NOMO-1 treated with dmso at 0.1 percent for 144 hours (cell line): ENCODE measurements at regions not wholly inside any gene's neighbourhood (a gene's known extent, or its start where the extent isn't known, plus 50 kb on each side); places are given as distances from the start of the nearest gene placed in this dataset.
"Not testable (repeated sequence)": the region's sequence is repeated elsewhere in the genome, so short reads cannot be mapped to it uniquely, and the experiment has no call there.

Experiments
- DNase-seq: peaks from one replicate; lab custom pipeline; 2025; ENCODE audit not compliant: unreplicated experiment; lab: John Stamatoyannopoulos, UW

DNA sequence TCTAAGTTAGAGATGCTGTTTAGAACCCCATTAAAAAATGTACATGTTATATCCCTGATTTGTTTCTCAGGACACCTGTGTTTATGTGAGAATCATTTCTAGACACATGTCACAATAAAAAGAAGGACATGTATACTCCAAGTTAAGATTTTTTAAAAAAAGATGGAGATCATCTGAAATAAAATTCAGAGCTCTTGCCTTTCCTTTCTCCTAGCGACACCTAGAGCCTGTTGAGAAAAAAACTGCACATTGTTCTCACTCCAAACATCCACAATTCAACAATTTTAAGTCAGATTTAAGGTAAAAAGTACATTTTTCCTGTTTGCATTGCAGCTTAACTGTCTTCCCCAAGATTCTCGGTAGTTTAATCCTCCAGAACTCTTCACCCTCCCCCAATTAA, 171.8 kb downstream of the ATP6V0E2 start:
- not testable (repeated sequence) for DNase-seq

DNA sequence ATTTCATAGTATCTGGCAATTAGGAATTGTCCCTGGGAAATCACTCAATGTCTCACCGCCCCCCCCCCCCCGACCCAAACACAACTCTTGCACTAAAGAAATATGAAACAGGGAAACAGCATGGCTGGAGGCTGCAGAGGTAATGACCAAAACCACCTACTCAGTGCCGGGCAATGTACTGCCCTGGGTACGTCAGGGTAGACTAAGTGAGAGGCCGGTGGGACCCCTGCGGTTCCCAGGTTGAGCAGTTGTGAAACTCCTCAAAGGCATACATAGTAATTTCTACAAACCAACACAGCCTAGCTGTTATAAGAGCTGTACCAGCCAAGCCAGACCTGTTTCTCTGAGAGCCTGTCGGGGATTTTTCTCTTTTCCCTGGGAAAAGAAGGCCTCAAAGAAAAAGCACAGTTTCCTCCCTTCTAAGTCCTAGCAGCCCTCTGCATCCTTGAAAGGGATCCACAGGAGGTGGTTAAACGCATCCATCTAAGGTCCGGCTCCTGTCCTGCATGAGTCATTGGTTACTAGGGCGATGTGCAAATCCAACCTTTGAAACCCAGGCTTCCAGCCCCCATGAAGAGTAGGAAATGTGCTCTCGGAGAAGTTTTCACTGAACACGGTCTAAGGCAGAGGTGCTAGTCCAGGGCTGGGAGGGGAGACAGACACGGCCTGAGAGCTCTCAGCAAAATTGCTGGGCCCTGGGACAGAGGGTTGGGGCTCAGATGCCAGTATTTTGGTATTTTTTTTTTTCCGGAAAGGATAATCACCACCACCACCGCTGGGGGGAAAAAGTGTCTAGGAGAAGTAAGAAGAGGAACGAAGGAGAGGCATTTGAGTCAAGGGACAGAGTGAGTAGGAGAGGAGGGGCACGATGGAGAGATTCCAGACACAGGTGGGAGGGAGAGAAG, 172.8 kb downstream of the ATP6V0E2 start:
- DNase-seq, result not testable (repeated sequence)

DNA sequence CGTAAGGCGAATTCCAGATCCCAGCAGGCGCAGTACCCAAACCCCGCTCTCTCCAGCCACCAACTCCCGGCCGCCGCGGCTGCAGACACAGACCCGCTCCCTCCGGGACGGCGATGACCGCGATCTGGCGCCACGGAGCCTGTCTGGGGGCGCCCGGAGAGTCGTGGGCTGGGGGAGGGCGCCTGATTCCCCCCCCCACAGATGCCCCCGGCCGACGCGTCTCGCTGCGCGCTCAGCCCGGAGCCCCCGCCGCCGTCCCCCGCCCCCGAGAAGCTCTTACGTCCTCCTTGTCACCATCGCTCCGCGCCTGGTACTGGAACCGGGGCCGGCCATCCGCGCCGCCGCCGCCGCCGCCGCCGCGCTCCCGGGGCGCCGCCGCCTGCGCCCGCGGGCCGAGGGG, 173.6 kb downstream of the ATP6V0E2 start:
- DNase-seq, result not testable (repeated sequence)

DNA sequence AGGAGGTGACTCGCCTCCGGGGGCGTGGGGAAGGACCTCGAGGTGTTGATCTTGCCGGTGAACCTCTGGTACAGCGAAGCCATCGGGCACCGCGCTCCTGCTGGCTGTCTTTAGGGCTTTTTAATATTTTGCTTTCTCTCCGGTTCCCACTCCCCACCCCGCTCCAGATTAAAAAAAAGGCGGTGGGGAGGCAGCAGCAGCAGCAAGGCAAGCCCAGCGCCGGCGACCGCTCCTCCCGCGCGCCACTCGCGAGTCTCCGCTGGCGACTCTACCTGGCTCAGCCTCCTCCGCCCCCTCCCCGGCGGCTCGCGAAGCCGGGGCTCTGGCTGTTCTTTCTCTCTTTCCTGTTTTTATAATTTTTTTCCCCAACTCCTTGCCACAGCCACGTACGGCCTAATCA, 174.0 kb downstream of the ATP6V0E2 start:
- not testable (repeated sequence) for DNase-seq

DNA sequence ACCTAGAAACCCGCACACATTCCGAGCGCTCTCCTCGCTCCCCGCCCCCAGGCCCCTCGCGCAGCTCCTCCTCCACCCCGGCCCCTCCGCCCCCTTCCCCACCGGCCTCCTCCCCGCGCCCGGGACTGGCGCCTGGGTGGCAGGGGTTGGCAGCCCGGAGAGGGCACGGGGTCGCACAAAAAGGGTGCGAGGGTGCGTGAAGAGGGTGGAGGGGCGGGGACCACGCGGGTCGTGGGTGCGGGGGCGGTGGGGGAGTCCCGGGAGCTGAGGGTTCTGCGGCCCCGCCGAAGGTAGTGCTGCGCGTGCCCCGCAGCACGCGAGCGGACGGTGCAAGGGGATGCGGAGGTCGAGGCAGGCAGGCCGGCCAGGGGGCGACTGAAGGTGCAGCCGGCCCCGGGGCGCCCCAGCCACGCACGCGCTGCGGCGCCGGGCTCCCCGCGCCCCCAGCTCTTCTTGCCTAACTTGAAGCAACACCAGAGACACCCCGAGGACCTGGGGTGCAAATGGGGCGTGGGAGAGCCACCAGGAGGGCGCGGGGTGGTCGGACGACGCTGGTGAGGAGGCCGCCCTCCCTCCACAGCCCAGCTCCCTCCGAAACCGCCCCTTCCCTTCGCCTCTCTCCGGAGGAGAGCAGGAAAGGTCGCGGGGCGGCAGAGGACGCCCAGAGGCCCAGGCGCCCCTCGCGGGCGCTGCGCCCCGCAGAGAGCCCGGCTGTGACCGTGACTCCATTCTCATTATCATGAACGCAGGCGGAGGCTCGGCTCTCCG, 174.7 kb downstream of the ATP6V0E2 start:
- DNase-seq, result not testable (repeated sequence)

DNA sequence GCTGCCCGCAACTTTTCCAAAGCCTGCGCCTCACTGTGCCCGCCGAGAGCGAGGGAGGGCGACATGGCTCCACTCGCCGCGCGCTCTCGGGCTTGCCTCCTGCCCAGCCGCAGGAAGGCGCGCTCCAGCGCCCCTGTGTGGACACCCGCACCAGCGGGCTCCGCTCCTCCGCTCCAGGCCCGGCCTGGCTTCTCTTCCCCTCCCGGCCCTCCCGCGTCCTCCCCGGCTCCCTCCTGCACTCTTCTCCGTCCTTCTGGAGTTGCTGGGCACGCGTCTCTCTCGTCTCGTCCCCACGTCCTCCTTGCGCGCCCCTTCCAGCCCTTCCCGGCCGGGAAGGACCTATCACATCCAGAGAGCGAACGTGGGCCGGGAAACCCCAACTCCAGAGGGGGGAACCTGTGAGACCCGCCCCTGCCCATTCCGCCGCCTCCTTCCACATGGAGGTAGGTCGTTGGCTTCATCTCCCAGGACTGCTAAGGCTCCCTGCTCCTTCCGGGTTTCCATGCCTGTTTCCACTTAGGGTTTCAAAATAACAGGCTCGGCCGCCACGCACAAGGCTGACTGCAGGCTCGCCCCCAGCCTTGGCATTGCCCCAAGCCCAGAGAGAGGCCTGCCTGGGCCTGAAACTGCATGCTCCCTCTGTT, 175.4 kb downstream of the ATP6V0E2 start:
- not testable (repeated sequence) for DNase-seq

DNA sequence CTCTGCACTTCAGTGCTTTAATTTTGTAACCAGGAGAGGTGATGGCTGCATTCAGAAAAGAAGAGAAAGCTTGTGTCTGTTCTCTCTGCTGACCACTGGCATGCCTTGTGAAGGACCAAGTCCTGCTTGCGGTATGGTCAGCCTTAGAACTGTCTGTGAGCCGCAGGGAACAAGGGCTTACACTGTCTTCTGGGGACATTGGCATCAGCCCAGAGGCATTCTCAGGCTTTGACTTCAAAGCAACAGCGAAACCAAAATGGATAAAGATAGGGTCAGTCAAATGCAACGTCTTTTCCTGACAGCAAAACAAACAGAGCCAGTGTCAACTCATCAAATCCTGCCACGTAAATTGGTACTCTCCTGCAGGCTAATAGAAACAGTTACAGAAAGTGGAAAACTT, 179.6 kb downstream of the ATP6V0E2 start:
- DNase-seq, result not testable (repeated sequence)

DNA sequence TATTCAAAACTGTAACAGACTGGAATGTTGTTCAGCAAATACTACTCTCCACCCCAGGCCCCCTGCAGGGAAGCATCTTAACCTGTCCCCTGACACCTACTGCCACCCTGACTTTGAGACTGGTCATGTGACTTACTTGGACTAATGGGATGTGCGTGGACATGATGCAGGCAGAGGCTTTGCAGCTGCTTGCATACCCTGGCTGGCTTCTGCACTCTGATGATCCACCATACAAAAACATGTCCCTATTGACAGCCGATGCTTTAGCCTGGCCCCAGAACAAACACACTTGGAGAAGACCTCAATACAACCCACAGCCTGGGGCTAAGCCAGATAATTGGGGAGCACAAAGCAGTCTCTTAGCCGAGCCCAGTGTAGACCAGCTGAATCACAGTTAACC, 180.5 kb downstream of the ATP6V0E2 start:
- not testable (repeated sequence) for DNase-seq

DNA sequence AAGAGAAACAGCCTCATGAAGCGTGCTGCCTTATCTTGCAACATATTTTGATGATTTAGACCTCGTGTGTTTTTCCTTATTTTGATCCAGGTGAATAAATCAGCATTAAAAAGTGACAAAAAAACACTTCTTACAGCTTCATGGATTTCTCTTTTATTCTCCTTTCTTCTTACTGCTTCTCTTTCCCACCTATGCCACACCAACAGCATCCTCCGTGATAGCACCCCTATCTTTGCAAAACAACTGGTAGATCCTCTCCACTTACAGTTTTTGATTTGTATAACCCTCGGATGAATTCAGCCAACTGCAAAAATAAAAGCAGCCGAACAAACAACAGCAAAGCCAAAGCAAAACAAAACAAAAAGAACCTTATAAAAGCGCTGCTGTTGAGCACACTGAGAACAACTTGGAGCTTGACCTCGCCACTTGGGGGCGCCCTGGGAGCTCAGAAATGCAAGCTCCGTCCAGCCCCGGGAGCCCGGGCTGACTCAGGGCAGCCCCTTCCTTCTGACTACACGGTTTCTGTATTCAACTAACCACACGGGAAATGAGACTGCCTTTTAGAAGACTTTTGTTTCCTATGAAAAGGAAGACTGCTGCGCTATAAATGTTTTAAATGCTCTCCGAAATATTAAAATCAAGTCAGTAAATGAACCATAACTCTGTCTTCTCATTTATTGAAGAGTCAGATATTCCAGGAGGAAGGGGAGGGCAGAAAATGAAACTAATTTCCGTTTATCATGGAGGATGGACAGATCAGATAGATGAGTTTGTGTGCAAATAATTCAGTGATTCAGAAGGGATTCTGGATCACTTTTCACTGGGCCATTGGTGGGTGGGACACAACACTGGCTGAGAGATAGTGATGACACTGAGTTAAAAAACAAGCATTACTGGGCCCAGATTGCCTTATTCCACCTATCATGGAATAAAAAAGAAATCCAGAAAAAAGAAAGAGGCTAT, 186.8 kb downstream of the ATP6V0E2 start:
- not testable (repeated sequence) for DNase-seq

DNA sequence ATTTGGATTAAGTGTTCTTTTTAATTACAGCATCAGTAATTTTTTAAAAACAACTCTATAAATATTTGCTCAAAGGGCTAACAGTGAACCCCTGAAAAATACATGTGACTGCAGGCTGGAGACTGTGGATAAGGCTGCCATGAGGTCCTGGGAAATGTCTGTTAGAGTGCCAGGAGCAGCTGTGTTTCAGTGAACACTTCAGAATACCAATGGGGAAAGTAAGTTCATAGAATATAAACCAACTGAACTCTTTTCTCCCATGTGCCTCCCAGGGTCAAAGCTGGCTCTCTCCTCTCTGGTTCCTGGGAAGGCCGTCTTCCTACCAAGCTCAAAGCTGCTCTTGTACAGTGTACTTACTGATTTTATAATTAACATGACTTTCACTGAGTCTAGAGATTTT, 189.4 kb downstream of the ATP6V0E2 start:
- not testable (repeated sequence) for DNase-seq

DNA sequence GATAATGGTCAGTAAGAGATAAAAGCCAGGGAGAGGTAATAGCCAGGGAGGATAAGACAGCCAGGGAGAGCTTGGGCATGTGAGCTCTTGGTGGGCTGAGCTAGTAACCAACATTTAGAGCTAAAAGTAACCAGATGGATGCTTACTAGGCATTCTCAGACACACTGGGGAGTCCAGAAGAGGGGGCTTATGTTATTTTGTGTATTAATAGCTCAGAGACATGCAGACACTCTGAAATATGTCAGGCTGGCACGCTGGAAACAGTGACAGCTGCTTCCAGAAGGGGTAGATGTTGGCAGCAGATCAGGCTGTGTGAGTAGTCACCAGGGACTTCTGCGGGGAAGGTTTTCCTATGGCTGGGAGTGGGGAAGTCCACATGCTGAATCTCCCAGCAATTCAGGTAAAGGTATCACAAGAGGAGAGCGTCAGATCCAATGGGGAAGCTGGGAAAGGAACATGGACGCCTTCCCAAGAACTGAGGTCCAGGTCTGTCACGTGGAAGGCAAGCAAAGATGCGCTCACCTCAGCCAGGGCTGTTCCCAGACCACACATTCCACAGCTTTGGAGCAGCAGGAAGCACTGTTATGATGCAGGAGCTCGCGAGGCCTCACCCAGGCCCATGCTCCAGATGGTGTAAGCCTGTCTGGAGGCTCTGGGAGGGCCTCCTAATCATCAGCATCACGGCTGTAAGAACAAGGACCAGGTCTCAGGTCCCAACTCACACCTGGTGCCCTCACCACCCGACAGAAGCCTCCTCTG, 196.0 kb downstream of the ATP6V0E2 start:
- not testable (repeated sequence) for DNase-seq

DNA sequence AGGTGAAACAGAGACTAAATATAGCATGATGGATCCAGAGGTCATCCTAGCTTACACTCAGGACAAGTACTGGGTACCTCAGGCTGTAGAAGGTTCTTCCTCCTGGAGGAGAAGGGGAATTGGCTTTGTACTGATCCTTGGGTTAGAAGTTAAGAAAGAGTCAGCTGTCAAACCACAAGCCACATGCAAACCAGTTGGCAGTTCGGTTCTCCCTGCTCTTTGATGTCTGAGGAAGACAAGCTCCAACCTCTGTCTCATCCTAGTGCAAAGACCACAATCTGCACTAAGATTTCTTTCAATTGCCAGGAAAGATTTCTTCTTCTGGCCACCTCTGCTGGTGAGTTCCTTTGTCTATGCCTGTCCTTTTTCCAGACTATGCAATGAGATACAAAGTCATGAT, 203.8 kb downstream of the ATP6V0E2 start:
- DNase-seq, result not testable (repeated sequence)

DNA sequence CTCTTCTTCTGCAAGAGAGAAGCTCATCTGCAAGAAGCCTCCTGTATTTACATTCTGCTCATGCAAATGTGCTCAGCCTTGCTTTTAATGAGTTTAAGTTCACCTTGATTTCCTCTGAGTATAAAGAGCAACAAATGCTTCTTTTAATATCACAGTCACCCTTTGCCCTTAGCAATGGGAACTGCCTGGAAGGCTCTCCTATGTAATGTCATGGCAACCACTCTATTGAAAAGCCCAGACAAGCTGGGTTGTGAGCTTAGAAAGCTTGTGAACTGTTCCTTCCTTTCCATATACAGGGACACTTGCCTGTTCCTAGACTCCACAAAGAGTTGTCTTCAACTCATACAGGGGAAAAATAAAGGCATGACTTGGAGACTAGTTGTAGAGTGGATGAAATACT, 208.1 kb downstream of the ATP6V0E2 start:
- not testable (repeated sequence) for DNase-seq

DNA sequence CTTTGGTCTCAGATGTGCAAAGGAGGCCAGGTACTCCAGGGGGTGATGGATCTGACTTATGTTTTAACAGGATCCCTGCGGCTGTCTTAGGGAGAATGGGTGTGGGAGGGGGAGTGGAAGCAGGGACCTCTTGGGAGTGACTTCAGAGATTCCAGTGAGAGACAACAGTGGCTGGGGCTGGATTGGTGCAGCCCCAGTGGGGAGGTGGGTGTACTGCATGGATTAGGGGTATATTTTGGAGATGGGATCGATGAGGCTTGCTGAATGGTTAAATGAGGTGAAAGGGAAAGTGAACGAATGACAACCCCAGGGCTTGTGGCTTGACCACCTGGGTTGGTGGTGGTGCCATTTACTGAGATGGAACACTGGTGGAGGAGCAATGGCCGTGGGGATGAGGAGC, 211.0 kb downstream of the ATP6V0E2 start:
- DNase-seq, result not testable (repeated sequence)

DNA sequence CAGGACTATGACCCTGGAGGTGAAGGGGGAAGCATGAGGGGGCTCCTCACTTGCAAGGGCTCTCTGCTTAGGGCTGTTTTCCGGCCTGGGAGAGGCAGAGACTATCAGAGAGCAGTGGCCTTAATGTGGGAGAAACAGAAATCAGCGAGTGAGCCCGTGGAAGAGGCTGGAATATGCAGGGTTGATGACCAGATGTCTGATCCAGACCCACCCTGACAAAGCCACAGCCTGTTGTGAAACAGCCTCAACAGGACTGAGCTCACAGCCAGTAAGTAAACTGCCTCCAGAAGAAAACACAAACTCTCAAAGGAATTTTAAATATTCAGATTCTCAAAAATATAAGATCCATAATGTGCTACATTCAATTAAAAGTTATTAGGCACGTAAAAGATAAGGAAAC, 213.7 kb downstream of the ATP6V0E2 start:
- DNase-seq, result not testable (repeated sequence)

DNA sequence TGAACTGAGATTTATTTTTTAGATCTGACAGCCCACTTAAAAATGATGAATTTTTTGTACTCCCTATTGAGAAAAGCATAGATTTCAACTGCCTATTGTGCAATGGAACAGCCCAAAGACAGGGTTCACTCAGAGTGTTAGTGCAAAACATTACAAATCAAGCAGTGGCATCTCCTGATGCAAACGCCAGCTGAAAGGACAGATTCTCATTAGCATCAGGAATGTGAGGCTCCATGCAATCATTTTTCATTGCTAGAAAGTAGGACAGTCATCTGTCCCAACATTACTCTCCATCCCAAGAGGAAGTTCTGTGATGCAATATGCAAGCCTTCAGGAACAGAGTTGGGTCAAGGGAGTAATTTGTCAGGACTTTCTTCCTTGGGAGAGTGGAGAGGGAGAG, 215.4 kb downstream of the ATP6V0E2 start:
- not testable (repeated sequence) for DNase-seq

DNA sequence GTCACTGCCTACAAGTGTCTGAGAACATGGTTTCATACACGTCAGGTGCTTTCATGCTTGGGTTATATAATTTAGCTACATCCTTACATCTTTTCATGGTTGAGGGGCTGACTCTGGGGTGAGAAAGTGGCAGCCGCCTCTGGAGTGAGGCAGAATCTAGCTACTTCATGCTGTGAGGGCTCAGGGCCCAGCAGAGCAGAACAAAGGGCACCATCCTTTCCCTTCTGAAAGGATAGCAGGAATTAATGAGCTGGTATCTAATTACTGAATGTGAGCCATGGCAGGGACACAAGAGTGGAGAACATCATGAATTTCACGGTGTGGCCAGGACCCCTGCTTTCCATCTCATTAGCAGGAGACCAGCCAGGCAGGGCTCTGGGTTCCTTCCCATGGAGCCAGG, 217.0 kb downstream of the ATP6V0E2 start:
- DNase-seq, result not testable (repeated sequence)

DNA sequence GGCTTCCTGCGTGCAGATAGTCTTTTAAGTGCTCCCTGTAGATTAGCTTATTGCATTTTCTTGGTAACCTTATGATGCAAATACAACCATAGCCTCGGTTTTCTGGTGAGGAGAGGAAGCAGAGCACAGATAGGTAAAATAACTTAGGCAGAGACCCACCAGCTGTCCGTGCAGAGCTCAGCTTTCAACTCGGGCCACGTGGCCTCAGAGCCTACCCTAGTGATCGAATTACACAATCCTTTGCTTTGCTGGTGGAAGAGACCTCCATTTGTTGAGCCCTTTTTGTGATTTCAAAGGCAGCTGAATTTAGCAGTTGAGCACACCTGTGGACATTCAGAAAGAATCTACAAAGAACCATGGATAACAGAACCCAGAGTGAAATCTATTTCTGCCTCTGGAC, 220.1 kb downstream of the ATP6V0E2 start:
- DNase-seq, result not testable (repeated sequence)

DNA sequence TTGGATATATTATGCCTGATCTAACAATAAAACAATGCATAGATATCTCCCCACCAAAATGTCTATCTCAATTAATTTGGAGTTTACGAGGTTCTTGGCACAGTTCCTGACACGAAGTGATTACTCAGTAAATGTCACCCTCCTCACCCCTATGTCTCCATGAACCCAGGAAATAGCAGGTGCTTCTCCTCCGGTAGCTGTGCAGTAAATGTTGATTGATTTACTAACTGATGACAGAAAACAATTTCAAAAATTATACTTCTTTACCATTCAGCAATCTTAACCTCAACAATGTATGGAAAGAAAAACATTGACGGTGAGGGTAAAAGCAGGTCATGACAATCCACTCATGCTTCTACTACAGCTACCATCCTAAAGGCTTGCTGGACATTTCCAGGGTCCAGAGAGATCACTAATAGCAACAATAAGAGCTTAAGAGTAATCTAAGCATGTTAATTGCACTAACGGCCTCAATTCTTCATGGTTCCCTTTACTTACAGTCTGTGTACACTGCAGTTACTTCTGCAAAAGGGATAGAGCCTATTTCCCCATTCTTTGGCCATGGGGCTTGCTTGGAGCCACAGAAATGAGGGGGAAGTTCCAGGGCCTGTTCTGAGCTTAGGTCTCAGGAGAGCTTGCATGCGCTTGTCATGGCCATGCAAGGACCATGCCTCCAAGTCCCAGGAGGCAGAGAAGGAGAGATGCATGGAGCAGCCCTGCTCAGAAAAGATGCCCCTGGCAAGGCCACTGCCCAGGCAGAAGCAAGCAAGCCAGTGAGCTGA, 222.6 kb downstream of the ATP6V0E2 start:
- DNase-seq, result peak; percentile 11
